C4-2B (cell line): ENCODE measurements at regions not wholly inside any gene's neighbourhood (a gene's known extent, or its start where the extent isn't known, plus 50 kb on each side); places are given as distances from the start of the nearest gene placed in this dataset.

Source experiments
- ZFX ChIP-seq: fragments of 450-650 bp; IDR thresholded peaks from 2 replicates; pipeline ENCODE4 v1.6.1; 2017
- TF ChIP-seq, protein P1 (sequence below): fragments of 450-650 bp; conservative IDR thresholded peaks from 2 replicates; pipeline ENCODE4 v1.5.1; 2017; ENCODE audit warnings: mild to moderate bottlenecking

DNA sequence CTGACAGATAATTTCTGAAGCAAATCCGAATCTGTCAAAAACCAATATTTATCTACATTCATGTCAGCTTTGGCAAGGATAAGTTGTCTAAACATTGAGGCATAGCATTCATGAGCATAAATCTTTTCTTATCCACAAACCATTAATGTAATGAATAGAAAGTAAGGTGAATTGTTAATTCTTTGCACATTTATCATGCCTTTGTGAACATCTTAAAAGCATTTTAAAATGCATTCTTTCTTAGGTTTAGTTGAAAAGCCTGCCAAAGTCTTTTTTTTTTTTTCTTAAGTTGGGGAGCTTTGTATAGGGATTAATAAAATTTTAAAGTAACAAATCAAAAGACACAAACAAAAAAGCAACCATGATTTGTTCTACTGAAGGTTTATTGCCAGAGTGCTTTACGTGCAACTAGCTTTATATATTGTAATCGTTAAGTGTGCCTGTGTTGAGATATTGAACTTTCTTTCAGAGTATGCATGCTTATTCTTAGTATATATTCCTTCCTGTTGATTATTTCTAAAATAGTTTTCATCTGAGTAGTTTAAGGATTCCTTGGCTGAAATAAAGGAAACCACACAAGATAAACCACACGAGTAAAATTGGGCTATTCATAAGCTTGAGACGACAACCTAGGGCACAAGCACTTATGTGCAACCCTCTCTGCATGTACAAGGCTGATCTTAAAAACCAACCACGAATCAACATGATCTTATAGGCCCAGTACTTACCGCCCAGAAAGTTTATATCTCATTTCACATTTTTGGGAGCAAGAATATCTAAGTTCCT lies 1110.9 kb upstream of the CNTN5 start:
- TF ChIP-seq, protein P1, sequence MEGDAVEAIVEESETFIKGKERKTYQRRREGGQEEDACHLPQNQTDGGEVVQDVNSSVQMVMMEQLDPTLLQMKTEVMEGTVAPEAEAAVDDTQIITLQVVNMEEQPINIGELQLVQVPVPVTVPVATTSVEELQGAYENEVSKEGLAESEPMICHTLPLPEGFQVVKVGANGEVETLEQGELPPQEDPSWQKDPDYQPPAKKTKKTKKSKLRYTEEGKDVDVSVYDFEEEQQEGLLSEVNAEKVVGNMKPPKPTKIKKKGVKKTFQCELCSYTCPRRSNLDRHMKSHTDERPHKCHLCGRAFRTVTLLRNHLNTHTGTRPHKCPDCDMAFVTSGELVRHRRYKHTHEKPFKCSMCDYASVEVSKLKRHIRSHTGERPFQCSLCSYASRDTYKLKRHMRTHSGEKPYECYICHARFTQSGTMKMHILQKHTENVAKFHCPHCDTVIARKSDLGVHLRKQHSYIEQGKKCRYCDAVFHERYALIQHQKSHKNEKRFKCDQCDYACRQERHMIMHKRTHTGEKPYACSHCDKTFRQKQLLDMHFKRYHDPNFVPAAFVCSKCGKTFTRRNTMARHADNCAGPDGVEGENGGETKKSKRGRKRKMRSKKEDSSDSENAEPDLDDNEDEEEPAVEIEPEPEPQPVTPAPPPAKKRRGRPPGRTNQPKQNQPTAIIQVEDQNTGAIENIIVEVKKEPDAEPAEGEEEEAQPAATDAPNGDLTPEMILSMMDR = no peak
- TF ChIP-seq ZFX = no peak
